CD4-positive, alpha-beta T cell (primary cell): ENCODE measurements at regions not wholly inside any gene's neighbourhood (a gene's known extent, or its start where the extent isn't known, plus 50 kb on each side); places are given as distances from the start of the nearest gene placed in this dataset.

Experiments
- ATAC-seq: fragments of 200-7000 bp; cut with Tn5 transposase; one replicate; pipeline ENCODE4 v1.10.0; 2022; ENCODE audit warnings: mild to moderate bottlenecking; ENCODE audit not compliant: poor library complexity
- CTCF ChIA-PET: fragments of 350-600 bp; sonication (Branson Sonifier 250); formaldehyde crosslinking; loops from one replicate; lab custom pipeline; 2021; ENCODE audit warnings: antibody characterized with exemption, inconsistent platforms; lab: Charles Lee
- POLR2A ChIA-PET: fragments of 350-600 bp; sonication (Branson Sonifier 250); formaldehyde crosslinking; loops from one replicate; lab custom pipeline; 2021; ENCODE audit warnings: antibody characterized with exemption, inconsistent platforms; lab: Charles Lee
- DNase-seq, 14 experiments: peaks; one replicate each; pipeline ENCODE4 v3.0.0-alpha.2; 2013 to 2020; ENCODE audit warnings: mixed read lengths in 2 of 14
- H3K27ac ChIP-seq, 2 donors: one replicate each; pipeline versions ENCODE4 v1.5.1 to v1.7.0; 2013; ENCODE audit warnings: low read length in 2 of 2, low read depth in 1 of 2, mild to moderate bottlenecking in 1 of 2
- H3K27me3 ChIP-seq, 2 experiments: 1 replicate in 1 of 2; 2 replicates in 1 of 2; pipeline versions ENCODE4 v1.6.1 to v1.7.0; 2013; ENCODE audit warnings: low read length in 2 of 2, control low read depth in 1 of 2, mild to moderate bottlenecking in 1 of 2, moderate library complexity in 1 of 2; ENCODE audit not compliant: insufficient read depth in 2 of 2, control insufficient read depth in 1 of 2
- H3K36me3 ChIP-seq: one replicate; pipeline ENCODE4 v1.6.1; 2013; ENCODE audit warnings: low read length, control low read depth; ENCODE audit not compliant: insufficient read depth
- H3K4me1 ChIP-seq: one replicate; pipeline ENCODE4 v1.6.1; 2013; ENCODE audit warnings: low read length, control low read depth; ENCODE audit not compliant: insufficient read depth
- H3K4me3 ChIP-seq: one replicate; pipeline ENCODE4 v1.5.1; 2013; ENCODE audit warnings: mild to moderate bottlenecking, low read length, moderate library complexity
- H3K9me3 ChIP-seq, 2 experiments: 1 replicate in 1 of 2; 2 replicates in 1 of 2; pipeline versions ENCODE4 v1.6.1 to v1.7.0; 2013; ENCODE audit warnings: low read length in 2 of 2, mild to moderate bottlenecking in 2 of 2, control low read depth in 1 of 2, moderate library complexity in 1 of 2; ENCODE audit not compliant: control insufficient read depth in 1 of 2, insufficient read depth in 1 of 2
- H3K27ac Mint-ChIP-seq: one replicate; pipeline ENCODE4 v1.8.0; 2020; ENCODE audit warnings: mixed read lengths
- H3K27me3 Mint-ChIP-seq: one replicate; pipeline ENCODE4 v1.8.0; 2021; ENCODE audit warnings: mixed read lengths
- H3K36me3 Mint-ChIP-seq: one replicate; pipeline ENCODE4 v1.8.0; 2021; ENCODE audit warnings: low read depth, mixed read lengths
- H3K4me1 Mint-ChIP-seq: one replicate; pipeline ENCODE4 v1.8.0; 2021; ENCODE audit warnings: low read depth, mixed read lengths
- H3K4me3 Mint-ChIP-seq: one replicate; pipeline ENCODE4 v1.8.0; 2020; ENCODE audit warnings: mild to moderate bottlenecking, mixed read lengths
- H3K9me3 Mint-ChIP-seq: one replicate; pipeline ENCODE4 v1.8.0; 2020; ENCODE audit warnings: mixed read lengths
- intact Hi-C, 2 experiments: fragments of 100-400 bp; cut with DNase I in 1 of 2; cut with micrococcal nuclease in 1 of 2; formaldehyde crosslinking; loops; one replicate each; pipeline versions ENCODE4 v1.15.1 to v1.9.0; 2023 to 2025; cut with DNase I, micrococcal nuclease
- TF ChIP-seq, protein P1 (sequence below): fragments of 200-600 bp; IDR thresholded peaks from one replicate; pipeline ENCODE4 v1.8.0; 2022; ENCODE audit warnings: antibody characterized with exemption, mild to moderate bottlenecking

DNA sequence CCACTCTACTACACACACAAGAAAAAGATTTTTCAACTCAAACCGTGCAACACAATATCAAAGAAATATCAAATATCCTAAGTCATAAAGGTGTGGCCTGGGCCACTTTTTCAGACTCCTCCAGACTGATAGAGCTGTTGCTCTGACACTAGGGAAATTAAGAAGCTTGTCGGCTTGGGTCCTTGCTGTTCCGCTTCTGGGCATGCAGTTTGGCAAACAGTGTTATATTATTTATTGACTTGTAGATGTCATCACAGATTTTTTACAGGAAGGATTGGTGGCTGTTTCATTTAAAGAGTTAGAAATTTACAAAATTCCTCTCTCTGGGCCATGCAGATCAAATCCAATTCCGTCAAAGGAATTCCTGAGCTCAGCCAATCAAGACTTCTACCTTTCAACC lies 64.5 kb upstream of the EPCAM start:
- ChIA-PET POLR2A (no interaction called here), CTCF (interaction anchor here (0.6 to 1.5 kb wide), 2 partner anchors 24 to 246 kb away, joined by 3 to 7 read pairs; no protein-coding TSS in a partner anchor)
- intact Hi-C loops, result no loop called here
- Histone ChIP-seq H3K9me3 (no peaks in the 10 kb centered on the region), H3K27me3 (peaks cover 0 to 7% of the 10 kb centered on the region in 2 experiments), H3K4me1 (no peaks in the 10 kb centered on the region), H3K36me3 (no peaks in the 10 kb centered on the region), H3K27ac (no peak overlapping the region), H3K4me3 (no peak overlapping the region)
- Mint-ChIP-seq H3K9me3 (no peaks in the 10 kb centered on the region), H3K4me3 (no peak overlapping the region), H3K27ac (no peak overlapping the region), H3K36me3 (no peaks in the 10 kb centered on the region), H3K27me3 (peaks cover 18% of the 10 kb centered on the region), H3K4me1 (peaks cover 13% of the 10 kb centered on the region)
- ATAC-seq (no peak), DNase-seq (no peak)
- TF ChIP-seq, protein P1, sequence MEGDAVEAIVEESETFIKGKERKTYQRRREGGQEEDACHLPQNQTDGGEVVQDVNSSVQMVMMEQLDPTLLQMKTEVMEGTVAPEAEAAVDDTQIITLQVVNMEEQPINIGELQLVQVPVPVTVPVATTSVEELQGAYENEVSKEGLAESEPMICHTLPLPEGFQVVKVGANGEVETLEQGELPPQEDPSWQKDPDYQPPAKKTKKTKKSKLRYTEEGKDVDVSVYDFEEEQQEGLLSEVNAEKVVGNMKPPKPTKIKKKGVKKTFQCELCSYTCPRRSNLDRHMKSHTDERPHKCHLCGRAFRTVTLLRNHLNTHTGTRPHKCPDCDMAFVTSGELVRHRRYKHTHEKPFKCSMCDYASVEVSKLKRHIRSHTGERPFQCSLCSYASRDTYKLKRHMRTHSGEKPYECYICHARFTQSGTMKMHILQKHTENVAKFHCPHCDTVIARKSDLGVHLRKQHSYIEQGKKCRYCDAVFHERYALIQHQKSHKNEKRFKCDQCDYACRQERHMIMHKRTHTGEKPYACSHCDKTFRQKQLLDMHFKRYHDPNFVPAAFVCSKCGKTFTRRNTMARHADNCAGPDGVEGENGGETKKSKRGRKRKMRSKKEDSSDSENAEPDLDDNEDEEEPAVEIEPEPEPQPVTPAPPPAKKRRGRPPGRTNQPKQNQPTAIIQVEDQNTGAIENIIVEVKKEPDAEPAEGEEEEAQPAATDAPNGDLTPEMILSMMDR, result no peak

- ChIA-PET CTCF (interaction anchor here (1.3 to 1.5 kb wide), 2 partner anchors 20 to 22 kb away, joined by 3 to 4 read pairs; no protein-coding TSS in a partner anchor), POLR2A (no interaction called here)
- Histone ChIP-seq H3K27ac (no peak overlapping the region), H3K36me3 (no peaks in the 10 kb centered on the region), H3K9me3 (no peaks in the 10 kb centered on the region), H3K4me3 (no peak overlapping the region), H3K27me3 (peaks cover 0 to 7% of the 10 kb centered on the region in 2 experiments), H3K4me1 (no peaks in the 10 kb centered on the region)
- Mint-ChIP-seq H3K36me3 (no peaks in the 10 kb centered on the region), H3K9me3 (no peaks in the 10 kb centered on the region), H3K27ac (no peak overlapping the region), H3K27me3 (peaks cover 18% of the 10 kb centered on the region), H3K4me3 (no peak overlapping the region), H3K4me1 (peaks cover 13% of the 10 kb centered on the region)
- TF ChIP-seq, protein P1, result no peak
- DNase-seq (no peak), ATAC-seq (no peak)
- intact Hi-C loops, result no loop called here
These were observed 65.6 kb upstream of the EPCAM start for GRCh38 chr2:47303341-47304148.

- Histone ChIP-seq H3K27ac (no peak overlapping the region), H3K36me3 (no peaks in the 10 kb centered on the region), H3K27me3 (peaks cover 0 to 7% of the 10 kb centered on the region in 2 experiments), H3K9me3 (no peaks in the 10 kb centered on the region), H3K4me1 (no peaks in the 10 kb centered on the region), H3K4me3 (no peak overlapping the region)
- no peak overlapping the region for H3K27ac Mint-ChIP-seq
- TF ChIP-seq, protein P1, result no peak
- POLR2A ChIA-PET, result no interaction called here
- H3K4me1 Mint-ChIP-seq, result peaks cover 13% of the 10 kb centered on the region
- no peak for DNase-seq
- no peaks in the 10 kb centered on the region for H3K36me3 Mint-ChIP-seq
- CTCF ChIA-PET, result interaction anchor here (0.6 kb wide), 1 partner anchor 447 kb away, joined by 4 read pairs; no protein-coding TSS in a partner anchor
- H3K27me3 Mint-ChIP-seq, result peaks cover 18% of the 10 kb centered on the region
- no peaks in the 10 kb centered on the region for H3K9me3 Mint-ChIP-seq
- H3K4me3 Mint-ChIP-seq, result no peak overlapping the region
- intact Hi-C loops, result no loop called here
- no peak for ATAC-seq
These were observed 66.8 kb upstream of the EPCAM start for GRCh38 chr2:47302308-47302707.
